ENCODE measurements at regions not wholly inside any gene's neighbourhood (a gene's known extent, or its start where the extent isn't known, plus 50 kb on each side); places are given as distances from the start of the nearest gene placed in this dataset.

DNA sequence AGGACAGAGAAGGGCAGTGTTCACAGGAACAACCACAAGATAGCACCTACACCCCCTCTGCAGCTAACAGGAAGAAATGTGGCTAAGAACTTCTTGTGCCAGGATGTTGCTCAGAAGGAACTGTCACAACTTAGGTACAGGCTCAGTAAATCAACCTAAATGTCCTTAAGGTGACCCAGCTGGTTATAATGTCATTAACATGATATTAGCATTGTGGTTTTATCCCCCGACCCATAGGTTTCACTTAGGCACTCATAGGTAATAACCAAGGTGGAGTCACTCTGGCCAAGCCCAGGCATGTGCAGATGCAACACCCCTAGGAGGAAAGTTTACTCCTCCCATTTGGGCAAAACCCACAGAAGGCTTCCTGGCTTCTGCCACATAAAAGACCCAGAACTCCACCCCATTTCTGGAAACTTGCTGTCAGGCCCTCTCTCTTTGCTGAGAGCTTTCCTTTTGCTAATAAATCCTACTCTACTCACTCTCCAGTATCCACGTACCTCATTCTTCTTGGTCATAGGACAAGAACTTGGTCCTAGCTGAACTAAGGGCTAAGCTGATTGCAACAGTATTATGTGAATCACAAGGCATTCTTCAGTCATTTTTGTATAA, 951.3 kb downstream of the SLITRK5 start:
- TF ChIP-seq, protein P1, sequence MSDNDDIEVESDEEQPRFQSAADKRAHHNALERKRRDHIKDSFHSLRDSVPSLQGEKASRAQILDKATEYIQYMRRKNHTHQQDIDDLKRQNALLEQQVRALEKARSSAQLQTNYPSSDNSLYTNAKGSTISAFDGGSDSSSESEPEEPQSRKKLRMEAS (IDR thresholded peaks at IDR 0.05) = no peak
- TF ChIP-seq SRF (IDR thresholded peaks at IDR 0.05; ENCODE audit: low read depth) (no peak), POLR2AphosphoS5 (IDR thresholded peaks at IDR 0.05; ENCODE audit: low read depth, low read length) (no peak), FOSL1 (IDR thresholded peaks at IDR 0.05; ENCODE audit: low read depth) (no peak), EZH2 (IDR thresholded peaks at IDR 0.05) (no peak), EGR1 (IDR thresholded peaks at IDR 0.05; ENCODE audit: low read depth) (no peak)
- TF ChIP-seq, protein P2, sequence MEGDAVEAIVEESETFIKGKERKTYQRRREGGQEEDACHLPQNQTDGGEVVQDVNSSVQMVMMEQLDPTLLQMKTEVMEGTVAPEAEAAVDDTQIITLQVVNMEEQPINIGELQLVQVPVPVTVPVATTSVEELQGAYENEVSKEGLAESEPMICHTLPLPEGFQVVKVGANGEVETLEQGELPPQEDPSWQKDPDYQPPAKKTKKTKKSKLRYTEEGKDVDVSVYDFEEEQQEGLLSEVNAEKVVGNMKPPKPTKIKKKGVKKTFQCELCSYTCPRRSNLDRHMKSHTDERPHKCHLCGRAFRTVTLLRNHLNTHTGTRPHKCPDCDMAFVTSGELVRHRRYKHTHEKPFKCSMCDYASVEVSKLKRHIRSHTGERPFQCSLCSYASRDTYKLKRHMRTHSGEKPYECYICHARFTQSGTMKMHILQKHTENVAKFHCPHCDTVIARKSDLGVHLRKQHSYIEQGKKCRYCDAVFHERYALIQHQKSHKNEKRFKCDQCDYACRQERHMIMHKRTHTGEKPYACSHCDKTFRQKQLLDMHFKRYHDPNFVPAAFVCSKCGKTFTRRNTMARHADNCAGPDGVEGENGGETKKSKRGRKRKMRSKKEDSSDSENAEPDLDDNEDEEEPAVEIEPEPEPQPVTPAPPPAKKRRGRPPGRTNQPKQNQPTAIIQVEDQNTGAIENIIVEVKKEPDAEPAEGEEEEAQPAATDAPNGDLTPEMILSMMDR (IDR thresholded peaks at IDR 0.05 in 2 of 3, conservative IDR thresholded peaks at IDR 0.05 in 1 of 3; ENCODE audit: borderline replicate concordance in 1 of 3, insufficient read depth in 1 of 3, low read depth in 2 of 3, low read length in 2 of 3) = no peak
- TF ChIP-seq, protein P3, sequence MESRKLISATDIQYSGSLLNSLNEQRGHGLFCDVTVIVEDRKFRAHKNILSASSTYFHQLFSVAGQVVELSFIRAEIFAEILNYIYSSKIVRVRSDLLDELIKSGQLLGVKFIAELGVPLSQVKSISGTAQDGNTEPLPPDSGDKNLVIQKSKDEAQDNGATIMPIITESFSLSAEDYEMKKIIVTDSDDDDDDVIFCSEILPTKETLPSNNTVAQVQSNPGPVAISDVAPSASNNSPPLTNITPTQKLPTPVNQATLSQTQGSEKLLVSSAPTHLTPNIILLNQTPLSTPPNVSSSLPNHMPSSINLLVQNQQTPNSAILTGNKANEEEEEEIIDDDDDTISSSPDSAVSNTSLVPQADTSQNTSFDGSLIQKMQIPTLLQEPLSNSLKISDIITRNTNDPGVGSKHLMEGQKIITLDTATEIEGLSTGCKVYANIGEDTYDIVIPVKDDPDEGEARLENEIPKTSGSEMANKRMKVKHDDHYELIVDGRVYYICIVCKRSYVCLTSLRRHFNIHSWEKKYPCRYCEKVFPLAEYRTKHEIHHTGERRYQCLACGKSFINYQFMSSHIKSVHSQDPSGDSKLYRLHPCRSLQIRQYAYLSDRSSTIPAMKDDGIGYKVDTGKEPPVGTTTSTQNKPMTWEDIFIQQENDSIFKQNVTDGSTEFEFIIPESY (IDR thresholded peaks at IDR 0.05; ENCODE audit: extremely low read depth, insufficient replicate concordance, low read length) = no peak

Measured in HCT116 (cell line).